HG02678 (cell line): ENCODE measurements at regions not wholly inside any gene's neighbourhood (a gene's known extent, or its start where the extent isn't known, plus 50 kb on each side); places are given as distances from the start of the nearest gene placed in this dataset.
"Not testable (repeated sequence)": the region's sequence is repeated elsewhere in the genome, so short reads cannot be mapped to it uniquely, and the experiment has no call there.

ENCODE experiments used
- ATAC-seq: cut with Tn5 transposase; IDR thresholded peaks from one replicate; pipeline ENCODE4 v1.9.1; 2021; ENCODE audit warnings: mild to moderate bottlenecking, moderate library complexity; ENCODE audit not compliant: unreplicated experiment

GRCh38 chr18:5721924-5722323 lies 173.4 kb downstream of the TMEM200C start:
- ATAC-seq = no peak

GRCh38 chr18:5720132-5720531 lies 175.2 kb downstream of the TMEM200C start:
- no peak for ATAC-seq

- ATAC-seq = no peak
These were observed 173.5 kb upstream of the EPB41L3 start for GRCh38 chr18:5717256-5717655.

GRCh38 chr18:5710676-5711075 lies 166.9 kb upstream of the EPB41L3 start:
- no peak for ATAC-seq

GRCh38 chr18:5710235-5710634 lies 166.4 kb upstream of the EPB41L3 start:
- ATAC-seq = no peak

- no peak for ATAC-seq
These were observed 165.8 kb upstream of the EPB41L3 start for GRCh38 chr18:5709476-5710095.

DNA sequence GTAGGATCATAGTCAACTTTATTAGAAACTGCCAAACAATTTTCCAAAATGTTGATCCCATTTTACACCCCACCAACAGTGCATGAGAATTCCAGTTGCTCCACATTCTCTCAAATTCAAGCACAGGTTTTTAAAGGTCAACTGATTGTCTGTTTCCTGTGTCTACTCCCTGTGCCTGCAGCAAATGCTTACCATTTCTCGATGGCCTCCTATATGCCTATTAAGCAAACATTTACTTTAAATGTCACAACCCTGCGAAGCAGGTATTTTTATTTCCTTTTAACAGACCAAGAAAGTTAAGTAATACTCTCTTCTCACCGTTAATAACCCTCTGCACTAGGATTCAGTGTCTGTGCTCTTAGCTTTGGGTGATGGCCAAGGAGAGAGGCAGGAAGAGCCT lies 163.8 kb upstream of the EPB41L3 start:
- ATAC-seq = no peak

GRCh38 chr18:5705393-5705792 lies 161.6 kb upstream of the EPB41L3 start:
- no peak for ATAC-seq

DNA sequence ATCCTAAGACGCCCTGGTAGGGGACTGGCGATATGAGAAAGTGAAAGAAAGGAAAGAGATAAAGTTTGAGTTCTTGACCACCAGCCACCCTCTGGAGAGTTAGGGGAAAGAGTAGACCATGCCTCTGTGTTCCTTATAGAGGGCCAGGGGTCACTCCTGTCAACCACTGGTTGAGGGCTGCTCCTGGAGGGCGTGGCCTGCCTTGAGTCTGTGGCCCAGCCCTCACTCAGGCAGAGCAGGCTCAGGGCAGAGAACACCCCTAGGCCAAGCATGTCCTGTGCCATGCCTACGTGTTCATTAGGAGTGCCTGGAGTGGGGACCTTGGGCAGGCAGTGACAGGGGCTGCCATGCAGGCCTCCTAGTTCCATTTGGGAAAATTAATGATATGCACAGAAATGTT lies 161.1 kb upstream of the EPB41L3 start:
- ATAC-seq = no peak

GRCh38 chr18:5702016-5702415 lies 158.2 kb upstream of the EPB41L3 start:
- not testable (repeated sequence) for ATAC-seq

GRCh38 chr18:5693699-5694294 lies 150.0 kb upstream of the EPB41L3 start:
- no peak for ATAC-seq

GRCh38 chr18:5678779-5679406 lies 135.1 kb upstream of the EPB41L3 start:
- no peak for ATAC-seq

DNA sequence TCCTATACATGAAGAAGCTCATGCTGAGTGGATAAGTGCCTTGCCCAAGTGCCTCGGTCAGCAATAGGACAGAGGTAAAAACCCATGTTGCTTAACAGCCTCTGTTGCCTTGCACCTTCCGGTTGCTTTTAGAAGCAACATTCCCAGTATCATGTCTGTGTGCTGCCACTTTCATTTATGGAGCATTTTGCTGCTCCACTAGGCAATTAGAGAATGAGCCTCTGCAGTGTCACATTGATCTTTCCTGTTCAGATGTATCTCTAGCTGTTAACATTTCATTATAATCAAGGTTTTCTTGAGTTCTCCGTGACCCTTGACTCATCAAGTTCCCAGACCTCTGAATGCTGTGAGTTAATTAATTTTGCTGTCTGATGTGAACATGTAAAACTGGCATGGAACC lies 134.5 kb upstream of the EPB41L3 start:
- no peak for ATAC-seq

GRCh38 chr18:5673616-5674015 lies 129.8 kb upstream of the EPB41L3 start:
- no peak for ATAC-seq

DNA sequence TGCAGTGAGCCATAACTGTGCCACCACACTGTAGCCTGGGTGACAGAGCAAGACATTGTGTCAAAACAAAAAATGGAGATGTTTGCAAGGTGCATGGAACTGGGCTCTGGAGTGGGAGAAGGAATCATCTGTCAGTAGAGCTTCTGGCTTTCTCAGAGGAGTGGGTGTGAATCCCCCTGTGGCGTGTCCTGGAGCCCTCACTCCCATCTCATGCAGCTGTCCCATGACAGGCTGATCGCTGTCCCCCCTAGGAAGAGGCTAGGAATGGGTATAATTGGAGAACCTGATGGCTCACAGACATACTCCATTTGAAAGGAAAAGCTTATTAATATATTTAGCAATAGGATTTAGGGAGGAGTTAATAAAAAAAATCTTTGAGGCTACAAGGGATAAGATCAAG lies 125.8 kb upstream of the EPB41L3 start:
- ATAC-seq = no peak

GRCh38 chr18:5668087-5668715 lies 124.4 kb upstream of the EPB41L3 start:
- ATAC-seq = no peak

DNA sequence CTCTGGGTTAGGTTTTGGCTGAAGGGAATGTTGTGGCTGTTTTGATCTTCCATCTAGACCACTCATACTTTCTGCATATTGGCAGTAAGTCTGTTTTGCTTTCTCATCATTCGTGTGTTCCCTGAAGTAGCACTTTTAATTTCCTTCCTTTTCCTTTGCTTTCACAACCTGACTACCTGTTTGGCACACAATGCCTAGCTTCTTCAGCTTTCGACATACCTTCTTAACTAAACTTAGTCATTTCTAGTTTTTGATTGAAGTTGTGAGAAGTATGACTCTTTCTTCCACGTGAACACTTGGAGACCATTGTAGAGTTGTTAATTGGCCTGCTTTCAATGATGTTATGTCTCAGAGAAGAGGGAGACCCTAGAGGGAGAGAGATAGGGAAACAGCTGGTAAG lies 123.6 kb upstream of the EPB41L3 start:
- no peak for ATAC-seq

- ATAC-seq = no peak
These were observed 118.8 kb upstream of the EPB41L3 start for GRCh38 chr18:5662586-5663090.

DNA sequence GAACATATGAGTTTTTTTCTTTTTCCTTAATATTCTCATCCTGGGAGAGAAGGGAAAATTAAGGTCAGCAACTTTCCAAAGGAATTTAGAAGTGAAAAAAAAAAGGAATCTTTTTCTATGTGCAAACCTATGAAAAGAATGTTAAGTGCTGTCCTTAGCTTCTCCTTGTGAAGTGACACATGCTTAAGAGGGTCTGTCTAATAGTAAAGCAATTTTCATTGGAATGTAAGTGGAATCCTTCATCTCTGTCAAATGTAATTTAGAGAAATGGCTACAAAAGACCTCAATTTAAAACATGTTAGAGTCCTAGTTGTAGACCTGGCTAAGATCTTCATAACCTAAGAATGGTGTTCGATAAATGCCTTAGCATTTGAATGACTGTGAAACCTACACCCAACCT lies 117.4 kb upstream of the EPB41L3 start:
- ATAC-seq = no peak

DNA sequence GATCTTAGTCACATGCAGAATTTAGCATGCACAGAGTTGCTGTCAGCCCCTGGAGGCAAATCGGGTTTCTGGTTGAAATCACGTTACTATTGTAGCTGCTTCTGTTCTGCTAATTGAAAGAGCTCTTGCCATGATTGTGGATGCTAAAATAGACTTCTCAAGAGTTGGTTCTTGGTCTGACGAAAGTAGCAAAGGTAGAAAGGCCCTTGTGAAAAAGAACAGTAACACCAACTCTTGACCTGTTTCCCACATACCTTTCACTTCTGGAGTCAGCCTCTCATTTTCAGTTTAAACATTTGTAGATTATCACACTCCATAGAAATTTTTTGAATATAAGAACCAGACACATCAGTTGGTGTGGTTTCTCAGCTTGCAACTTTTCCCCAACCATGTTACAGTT lies 110.0 kb upstream of the EPB41L3 start:
- ATAC-seq = no peak

DNA sequence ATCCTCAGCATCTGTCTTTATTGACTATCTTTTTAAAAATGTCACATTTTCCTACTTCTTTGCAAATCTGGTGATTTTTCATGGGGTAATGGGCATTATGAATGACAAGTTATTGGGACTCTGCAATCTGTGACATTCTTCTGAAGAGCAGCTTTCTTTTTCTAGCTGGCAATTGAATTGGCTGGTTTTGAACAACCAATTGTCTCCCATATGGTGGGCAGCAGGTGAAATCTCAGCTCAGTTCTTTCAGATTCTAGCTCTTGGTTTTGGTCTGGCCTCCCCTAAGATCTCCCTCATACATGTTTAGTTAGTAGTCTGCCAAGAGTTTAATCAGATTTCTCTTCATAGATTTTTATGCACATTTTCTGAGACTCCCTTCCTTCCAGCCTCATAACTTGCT lies 107.9 kb upstream of the EPB41L3 start:
- ATAC-seq = no peak

DNA sequence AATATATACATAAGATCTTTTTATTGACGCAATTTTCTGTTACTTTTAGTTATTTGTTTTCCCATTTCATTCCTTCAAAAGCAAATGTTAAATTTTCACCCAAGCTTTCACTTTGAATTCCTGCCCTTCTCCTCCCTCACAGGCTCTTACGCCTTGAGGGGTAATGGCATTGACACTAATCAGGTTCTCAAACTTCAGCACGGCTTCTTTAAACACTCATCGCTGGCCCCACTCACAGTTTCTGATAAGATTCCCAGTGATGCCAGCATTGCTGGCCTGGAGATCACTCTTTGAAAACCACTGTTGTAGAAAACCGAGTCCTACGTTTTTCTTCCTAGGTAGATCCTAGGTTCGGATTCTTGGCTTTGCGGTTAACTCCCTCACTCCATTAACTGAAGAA lies 105.6 kb upstream of the EPB41L3 start:
- ATAC-seq = no peak
